Esophagus squamous epithelium (tissue), 5 donors: ENCODE measurements at regions not wholly inside any gene's neighbourhood (a gene's known extent, or its start where the extent isn't known, plus 50 kb on each side); places are given as distances from the start of the nearest gene placed in this dataset.

ENCODE experiments used
- DNase-seq: peaks from one replicate; lab custom pipeline; 2025; lab: John Stamatoyannopoulos, UW
- H3K27ac ChIP-seq, 4 donors: fragments of 200-600 bp; sonication (generic); one replicate each; pipeline ENCODE4 v1.5.1; 2016 to 2019; ENCODE audit warnings: mild to moderate bottlenecking in 1 of 4
- H3K27me3 ChIP-seq, 4 donors: fragments of 200-600 bp; sonication (generic); 1 replicate in 3 of 4; 2 replicates in 1 of 4; pipeline versions ENCODE4 v1.5.1 to v1.6.0; 2017 to 2021; ENCODE audit warnings: antibody characterized with exemption in 1 of 4
- H3K36me3 ChIP-seq, 3 donors: fragments of 200-600 bp; sonication (generic); one replicate each; pipeline ENCODE4 v1.5.1; 2016 to 2019
- H3K4me1 ChIP-seq, 3 donors: fragments of 200-600 bp; sonication (generic); one replicate each; pipeline ENCODE4 v1.5.1; 2017 to 2019
- H3K4me3 ChIP-seq, 4 donors: fragments of 200-600 bp; sonication (generic); 1 replicate in 3 of 4; 2 replicates in 1 of 4; pipeline ENCODE4 v1.5.1; 2016 to 2019; ENCODE audit warnings: mild to moderate bottlenecking in 2 of 4, moderate library complexity in 1 of 4
- H3K9me3 ChIP-seq, 3 donors: fragments of 200-600 bp; sonication (generic); one replicate each; pipeline ENCODE4 v1.5.1; 2016 to 2019
- POLR2A ChIP-seq, 4 donors: fragments of 450-650 bp; IDR thresholded peaks; one replicate each; pipeline ENCODE4 v1.6.1; 2017; ENCODE audit warnings: antibody characterized with exemption in 4 of 4, mild to moderate bottlenecking in 4 of 4, moderate library complexity in 3 of 4
- WGBS, 2 donors: methylation state at CpG; one replicate each; pipeline ENCODE4 v1.1.5; 2018; 5-methylcytosine and 5-hydroxymethylcytosine counted together
- intact Hi-C: fragments of 100-400 bp; cut with DNase I; formaldehyde crosslinking; loops from one replicate; pipeline ENCODE4 v1.15.0; 2022
- TF ChIP-seq, protein P1 (sequence below), 6 experiments: fragments of 450-650 bp in 4 of 6; fragments of 200-600 bp in 2 of 6; sonication (generic) in 2 of 6; IDR thresholded peaks; one replicate each; pipeline ENCODE4 v1.5.1; 2016 to 2019; ENCODE audit warnings: antibody characterized with exemption in 6 of 6, mild to moderate bottlenecking in 4 of 6, moderate library complexity in 4 of 6
- donor health status: DM: yes; HTN: yes; CAD: no.

- intact Hi-C loops, result no loop called here
- no peak overlapping the region for H3K27ac ChIP-seq
- no peak overlapping the region for H3K4me3 ChIP-seq
- H3K27me3 ChIP-seq, result no peaks in the 10 kb centered on the region
- no peak for TF ChIP-seq POLR2A (IDR thresholded peaks at IDR 0.05)
- TF ChIP-seq, protein P1, sequence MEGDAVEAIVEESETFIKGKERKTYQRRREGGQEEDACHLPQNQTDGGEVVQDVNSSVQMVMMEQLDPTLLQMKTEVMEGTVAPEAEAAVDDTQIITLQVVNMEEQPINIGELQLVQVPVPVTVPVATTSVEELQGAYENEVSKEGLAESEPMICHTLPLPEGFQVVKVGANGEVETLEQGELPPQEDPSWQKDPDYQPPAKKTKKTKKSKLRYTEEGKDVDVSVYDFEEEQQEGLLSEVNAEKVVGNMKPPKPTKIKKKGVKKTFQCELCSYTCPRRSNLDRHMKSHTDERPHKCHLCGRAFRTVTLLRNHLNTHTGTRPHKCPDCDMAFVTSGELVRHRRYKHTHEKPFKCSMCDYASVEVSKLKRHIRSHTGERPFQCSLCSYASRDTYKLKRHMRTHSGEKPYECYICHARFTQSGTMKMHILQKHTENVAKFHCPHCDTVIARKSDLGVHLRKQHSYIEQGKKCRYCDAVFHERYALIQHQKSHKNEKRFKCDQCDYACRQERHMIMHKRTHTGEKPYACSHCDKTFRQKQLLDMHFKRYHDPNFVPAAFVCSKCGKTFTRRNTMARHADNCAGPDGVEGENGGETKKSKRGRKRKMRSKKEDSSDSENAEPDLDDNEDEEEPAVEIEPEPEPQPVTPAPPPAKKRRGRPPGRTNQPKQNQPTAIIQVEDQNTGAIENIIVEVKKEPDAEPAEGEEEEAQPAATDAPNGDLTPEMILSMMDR (IDR thresholded peaks at IDR 0.05), result no peak
- DNase-seq, result no peak
- H3K36me3 ChIP-seq, result no peaks in the 10 kb centered on the region
- H3K9me3 ChIP-seq, result no peaks in the 10 kb centered on the region
- peaks cover 0 to 28% (median 8%) of the 10 kb centered on the region in 3 donors for H3K4me1 ChIP-seq
- WGBS, 2 donors, result 52% methylated on average over 6 of the region's 7 CpGs; no CpG with 5 or more reads in 1 of the 2 donors
Observed at GRCh38 chrX:69015156-69015555, 150.1 kb downstream of the PJA1 start.

- H3K9me3 ChIP-seq, result no peaks in the 10 kb centered on the region
- H3K4me1 ChIP-seq, result peaks cover 0 to 28% (median 8%) of the 10 kb centered on the region in 3 donors
- H3K27me3 ChIP-seq, result no peaks in the 10 kb centered on the region
- H3K27ac ChIP-seq, result no peak overlapping the region
- no peak for DNase-seq
- H3K4me3 ChIP-seq, result no peak overlapping the region
- intact Hi-C loops, result no loop called here
- 96 to 100% methylated on average over 1 to 2 of the region's 2 CpGs for WGBS, 2 donors
- TF ChIP-seq POLR2A (IDR thresholded peaks at IDR 0.05), result no peak
- TF ChIP-seq, protein P1 (IDR thresholded peaks at IDR 0.05), result no peak
- no peaks in the 10 kb centered on the region for H3K36me3 ChIP-seq
Observed at GRCh38 chrX:69014200-69014599, 151.1 kb downstream of the PJA1 start.

- TF ChIP-seq, protein P1 (IDR thresholded peaks at IDR 0.05), result no peak
- TF ChIP-seq POLR2A (IDR thresholded peaks at IDR 0.05), result no peak
- Histone ChIP-seq H3K4me3 (no peak overlapping the region), H3K27ac (no peak overlapping the region), H3K4me1 (peaks cover 0 to 10% (median 2%) of the 10 kb centered on the region in 3 donors), H3K27me3 (no peaks in the 10 kb centered on the region), H3K9me3 (no peaks in the 10 kb centered on the region), H3K36me3 (no peaks in the 10 kb centered on the region)
- 64 to 68% methylated on average over 2 to 4 of the region's 4 CpGs for WGBS, 2 donors
- intact Hi-C loops, result no loop called here
- DNase-seq, result no peak
Observed at GRCh38 chrX:69010339-69010738, 154.9 kb downstream of the PJA1 start.

- H3K27ac ChIP-seq, result no peak overlapping the region
- no peaks in the 10 kb centered on the region for H3K36me3 ChIP-seq
- WGBS, 2 donors, result 60 to 97% methylated on average over 3 to 4 of the region's 4 CpGs
- intact Hi-C loops, result no loop called here
- H3K27me3 ChIP-seq, result no peaks in the 10 kb centered on the region
- H3K4me3 ChIP-seq, result no peak overlapping the region
- peaks cover 0 to 37% (median 17%) of the 10 kb centered on the region in 3 donors for H3K4me1 ChIP-seq
- no peak for DNase-seq
- TF ChIP-seq POLR2A (IDR thresholded peaks at IDR 0.05), result no peak
- TF ChIP-seq, protein P1 (IDR thresholded peaks at IDR 0.05), result no peak
- no peaks in the 10 kb centered on the region for H3K9me3 ChIP-seq
Observed at GRCh38 chrX:69000877-69001276, 164.4 kb downstream of the PJA1 start.

DNA sequence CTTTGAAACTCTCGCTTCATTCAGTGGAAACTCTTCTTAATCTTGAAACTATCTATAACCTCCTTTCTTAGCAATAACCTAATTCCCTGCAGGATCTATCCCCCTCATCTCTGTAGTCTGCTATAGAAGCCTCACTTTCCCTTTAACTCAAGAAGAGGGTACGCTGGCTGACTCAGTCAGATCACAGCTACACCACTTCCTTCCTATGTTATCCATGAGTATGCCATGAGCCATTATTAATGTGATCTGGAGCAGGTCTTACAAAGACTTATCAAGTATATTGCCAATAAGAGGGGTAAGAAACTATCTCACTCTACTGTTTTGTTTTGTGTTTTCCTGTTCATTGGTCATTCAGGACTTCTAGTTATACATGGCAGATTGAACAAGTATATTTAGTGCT, 165.3 kb downstream of the PJA1 start:
- H3K4me1 ChIP-seq, result peaks cover 0 to 47% (median 24%) of the 10 kb centered on the region in 3 donors
- TF ChIP-seq POLR2A (IDR thresholded peaks at IDR 0.05), result no peak
- TF ChIP-seq, protein P1 (IDR thresholded peaks at IDR 0.05), result no peak
- H3K27me3 ChIP-seq, result no peaks in the 10 kb centered on the region
- H3K36me3 ChIP-seq, result no peaks in the 10 kb centered on the region
- intact Hi-C loops, result no loop called here
- H3K27ac ChIP-seq, result peak overlapping the region in 1 of 4 donors; percentile 39
- 59 to 64% methylated on average over 2 of the region's 2 CpGs for WGBS, 2 donors
- no peaks in the 10 kb centered on the region for H3K9me3 ChIP-seq
- DNase-seq, result no peak
- H3K4me3 ChIP-seq, result no peak overlapping the region
